Breast epithelium (tissue), 4 donors: ENCODE measurements at regions not wholly inside any gene's neighbourhood (a gene's known extent, or its start where the extent isn't known, plus 50 kb on each side); places are given as distances from the start of the nearest gene placed in this dataset.

Source experiments
- DNase-seq, 2 donors: peaks; one replicate each; pipeline ENCODE4 v3.0.0-alpha.2; 2019; ENCODE audit warnings: low spot score in 2 of 2
- H3K27ac ChIP-seq, 2 donors: fragments of 200-600 bp; sonication (generic) in 1 of 2; one replicate each; pipeline ENCODE4 v1.5.1; 2016 to 2019; ENCODE audit warnings: mild to moderate bottlenecking in 1 of 2
- H3K27me3 ChIP-seq, 2 donors: fragments of 200-600 bp; sonication (generic) in 1 of 2; one replicate each; pipeline versions ENCODE4 v1.5.1 to v1.6.0; 2017 to 2019; ENCODE audit warnings: control low read depth in 1 of 2, mild to moderate bottlenecking in 1 of 2
- H3K36me3 ChIP-seq: fragments of 200-600 bp; one replicate; pipeline ENCODE4 v1.5.1; 2019
- H3K4me1 ChIP-seq, 2 donors: fragments of 200-600 bp; sonication (generic); one replicate each; pipeline ENCODE4 v1.5.1; 2016 to 2019; ENCODE audit warnings: control low read depth in 1 of 2
- H3K4me3 ChIP-seq, 3 donors: fragments of 200-600 bp; sonication (generic); 1 replicate in 2 of 3; 2 replicates in 1 of 3; pipeline ENCODE4 v1.5.1; 2016 to 2019; ENCODE audit warnings: mild to moderate bottlenecking in 3 of 3, moderate library complexity in 2 of 3
- H3K9me3 ChIP-seq, 2 donors: fragments of 200-600 bp; sonication (generic) in 1 of 2; one replicate each; pipeline ENCODE4 v1.5.1; 2016 to 2019; ENCODE audit warnings: control low read depth in 1 of 2
- CTCF ChIP-seq, 3 donors: fragments of 450-650 bp; IDR thresholded peaks; one replicate each; pipeline ENCODE4 v1.5.1; 2016 to 2017; ENCODE audit warnings: antibody characterized with exemption in 3 of 3, mild to moderate bottlenecking in 3 of 3, moderate library complexity in 3 of 3
- POLR2A ChIP-seq: fragments of 450-650 bp; IDR thresholded peaks from one replicate; pipeline ENCODE4 v1.6.1; 2016; ENCODE audit warnings: antibody characterized with exemption, mild to moderate bottlenecking, moderate library complexity
- POLR2AphosphoS5 ChIP-seq, 3 donors: sonication (generic); formaldehyde crosslinking; IDR thresholded peaks; one replicate each; pipeline ENCODE4 v1.6.1; 2017; ENCODE audit warnings: antibody characterized with exemption in 3 of 3
- intact Hi-C: fragments of 100-400 bp; cut with DNase I; formaldehyde crosslinking; loops from one replicate; pipeline ENCODE4 v1.15.1; 2023; ENCODE audit warnings: low total_unique reads

GRCh38 chr4:153141238-153141637, 63.0 kb upstream of the TRIM2 start:
- no peak overlapping the region for H3K4me3 ChIP-seq
- H3K27ac ChIP-seq: no peak overlapping the region
- no peaks in the 10 kb centered on the region for H3K27me3 ChIP-seq
- peaks cover 0 to 6% of the 10 kb centered on the region in 2 donors for H3K4me1 ChIP-seq
- no peak for DNase-seq
- H3K9me3 ChIP-seq: no peaks in the 10 kb centered on the region
- TF ChIP-seq POLR2AphosphoS5 (IDR thresholded peaks at IDR 0.05): no peak
- TF ChIP-seq POLR2A: no peak
- no peak for TF ChIP-seq CTCF (IDR thresholded peaks at IDR 0.05)
- intact Hi-C loops: no loop called here
- H3K36me3 ChIP-seq: no peaks in the 10 kb centered on the region

GRCh38 chr4:153142700-153143438, 61.4 kb upstream of the TRIM2 start:
- Histone ChIP-seq H3K27me3 (no peaks in the 10 kb centered on the region), H3K36me3 (no peaks in the 10 kb centered on the region), H3K4me3 (peak overlapping the region in 1 of 3 donors; percentile 5), H3K4me1 (peaks cover 0 to 6% of the 10 kb centered on the region in 2 donors), H3K27ac (peak overlapping the region; percentile 7 to 58), H3K9me3 (no peaks in the 10 kb centered on the region)
- intact Hi-C loops: no loop called here
- TF ChIP-seq POLR2A (no peak), POLR2AphosphoS5 (IDR thresholded peaks at IDR 0.05) (no peak), CTCF (IDR thresholded peaks at IDR 0.05) (peak; percentile 59 to 84 (median 78))
- DNase-seq: peak; percentile 62 to 68

GRCh38 chr4:153143527-153144348, 60.5 kb upstream of the TRIM2 start:
- Histone ChIP-seq H3K27ac (no peak overlapping the region), H3K27me3 (no peaks in the 10 kb centered on the region), H3K4me3 (no peak overlapping the region), H3K36me3 (no peaks in the 10 kb centered on the region), H3K9me3 (no peaks in the 10 kb centered on the region), H3K4me1 (peaks cover 0 to 6% of the 10 kb centered on the region in 2 donors)
- intact Hi-C loops: no loop called here
- no peak for DNase-seq
- TF ChIP-seq POLR2A: no peak
- no peak for TF ChIP-seq CTCF (IDR thresholded peaks at IDR 0.05)
- TF ChIP-seq POLR2AphosphoS5 (IDR thresholded peaks at IDR 0.05): no peak

GRCh38 chr4:153146031-153146430, 58.2 kb upstream of the TRIM2 start:
- DNase-seq: no peak
- Histone ChIP-seq H3K27ac (no peak overlapping the region), H3K4me3 (no peak overlapping the region), H3K36me3 (no peaks in the 10 kb centered on the region), H3K4me1 (peaks cover 0 to 6% of the 10 kb centered on the region in 2 donors), H3K9me3 (no peaks in the 10 kb centered on the region), H3K27me3 (no peaks in the 10 kb centered on the region)
- intact Hi-C loops: no loop called here
- TF ChIP-seq POLR2A (no peak), POLR2AphosphoS5 (IDR thresholded peaks at IDR 0.05) (no peak), CTCF (IDR thresholded peaks at IDR 0.05) (no peak)

- TF ChIP-seq POLR2A (no peak), POLR2AphosphoS5 (IDR thresholded peaks at IDR 0.05) (no peak), CTCF (IDR thresholded peaks at IDR 0.05) (no peak)
- intact Hi-C loops: no loop called here
- Histone ChIP-seq H3K4me3 (no peak overlapping the region), H3K27ac (no peak overlapping the region), H3K4me1 (peaks cover 0 to 6% of the 10 kb centered on the region in 2 donors), H3K9me3 (no peaks in the 10 kb centered on the region), H3K36me3 (no peaks in the 10 kb centered on the region), H3K27me3 (no peaks in the 10 kb centered on the region)
- DNase-seq: no peak
Measured at GRCh38 chr4:153146961-153147360, 57.3 kb upstream of the TRIM2 start.
